ENCODE measurements at regions not wholly inside any gene's neighbourhood (a gene's known extent, or its start where the extent isn't known, plus 50 kb on each side); places are given as distances from the start of the nearest gene placed in this dataset.

DNA sequence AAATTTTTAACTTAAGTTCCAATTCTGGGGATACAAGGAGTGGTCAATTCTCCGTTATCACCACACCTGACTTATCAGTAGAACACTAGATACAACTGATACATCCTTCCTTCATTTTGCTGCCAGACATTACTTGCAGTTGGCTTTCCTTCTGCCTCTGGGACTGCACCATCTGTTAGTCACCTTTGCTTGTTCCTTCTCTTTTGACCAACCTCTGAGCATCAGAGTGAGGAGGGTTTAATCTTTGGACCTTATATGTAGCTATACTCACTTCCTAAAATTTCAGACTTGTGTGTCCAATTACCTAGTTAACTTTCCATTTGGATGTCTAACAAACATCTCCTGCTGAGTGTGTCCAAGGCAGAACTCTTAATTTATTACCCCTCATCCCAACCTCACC is 330.7 kb downstream of the PTTG2 start (continued):
- TF ChIP-seq SP4 (IDR thresholded peaks at IDR 0.05; ENCODE audit: low read length) (no peak), HDAC6 (IDR thresholded peaks at IDR 0.05; ENCODE audit: low read depth, low read length) (no peak), CEBPB (IDR thresholded peaks at IDR 0.05; ENCODE audit: low read depth, low read length) (no peak), SUZ12 (IDR thresholded peaks at IDR 0.05; ENCODE audit: low read length) (no peak), SP1 (IDR thresholded peaks at IDR 0.05; ENCODE audit: low read depth, low read length) (no peak), GTF2F1 (IDR thresholded peaks at IDR 0.05; ENCODE audit: borderline replicate concordance, low read depth, low read length) (no peak), POLR2AphosphoS5 (IDR thresholded peaks at IDR 0.05; ENCODE audit: low read depth, low read length) (no peak), POU5F1 (IDR thresholded peaks at IDR 0.05; ENCODE audit: low read depth, low read length) (no peak)
